Ammon's horn (tissue), 1 donor: ENCODE measurements at regions not wholly inside any gene's neighbourhood (a gene's known extent, or its start where the extent isn't known, plus 50 kb on each side); places are given as distances from the start of the nearest gene placed in this dataset.

ENCODE experiments used
- DNase-seq: peaks from one replicate; pipeline ENCODE4 v3.0.0-alpha.2; 2016; ENCODE audit warnings: low spot score

- DNase-seq, result no peak
Measured at GRCh38 chr4:7127576-7127975, 59.7 kb upstream of the GRPEL1 start.

DNA sequence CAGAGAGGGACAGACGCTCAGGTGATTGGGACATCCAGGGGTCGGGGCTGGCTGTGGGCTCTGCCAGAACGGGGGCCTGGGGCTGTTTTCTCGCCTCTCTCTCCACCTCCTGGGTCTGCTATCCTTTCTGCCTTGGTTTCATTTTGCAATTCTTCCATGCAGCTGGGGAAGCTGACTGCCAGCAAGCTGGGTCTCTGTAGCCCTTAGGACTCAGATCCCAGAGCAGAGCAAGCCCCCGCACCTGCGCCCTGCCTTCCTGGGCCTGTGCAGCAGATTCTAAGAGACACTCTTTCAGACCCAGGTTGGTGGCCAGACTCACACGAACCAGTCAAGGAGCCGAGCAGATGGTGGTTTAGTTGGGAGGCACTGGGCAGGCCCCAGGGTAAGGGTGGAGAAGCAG is 59.1 kb upstream of the GRPEL1 start:
- no peak for DNase-seq

DNA sequence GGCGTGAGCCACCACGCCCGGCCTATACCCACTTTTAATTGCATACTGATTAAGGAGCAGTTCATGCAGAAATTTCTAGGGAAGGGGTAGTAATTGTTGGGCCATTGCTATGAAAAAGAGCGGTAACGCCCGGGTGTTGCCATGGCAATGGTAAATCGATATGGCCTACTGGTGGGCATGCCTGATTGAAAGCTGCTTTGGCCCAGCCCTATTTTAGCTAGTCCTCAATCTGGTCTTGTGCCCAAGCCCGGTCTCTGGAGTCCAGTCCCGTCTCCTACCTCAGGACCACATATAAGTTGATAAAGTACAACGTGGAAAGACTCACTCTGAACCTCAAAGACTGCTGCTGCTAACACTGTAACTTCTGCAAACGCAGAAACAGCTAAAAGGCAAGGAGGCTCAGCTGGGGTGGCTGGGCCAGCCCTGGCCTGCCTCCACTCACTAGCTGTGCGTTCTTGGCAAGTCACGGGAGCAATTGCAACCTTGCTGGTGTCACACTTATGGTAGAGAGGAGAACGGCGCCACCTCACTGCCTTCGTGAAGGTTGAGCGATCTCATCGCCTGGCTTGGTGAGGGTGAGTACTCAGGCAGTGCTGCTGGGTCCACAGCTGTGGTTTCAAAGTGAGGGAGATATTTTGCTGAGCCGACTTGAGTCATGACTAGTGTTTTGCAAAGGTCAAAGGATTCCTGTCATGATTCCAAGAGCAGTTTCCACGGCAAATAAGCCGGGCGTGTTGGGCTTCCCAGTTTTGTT is 57.0 kb upstream of the GRPEL1 start:
- DNase-seq, result no peak

DNA sequence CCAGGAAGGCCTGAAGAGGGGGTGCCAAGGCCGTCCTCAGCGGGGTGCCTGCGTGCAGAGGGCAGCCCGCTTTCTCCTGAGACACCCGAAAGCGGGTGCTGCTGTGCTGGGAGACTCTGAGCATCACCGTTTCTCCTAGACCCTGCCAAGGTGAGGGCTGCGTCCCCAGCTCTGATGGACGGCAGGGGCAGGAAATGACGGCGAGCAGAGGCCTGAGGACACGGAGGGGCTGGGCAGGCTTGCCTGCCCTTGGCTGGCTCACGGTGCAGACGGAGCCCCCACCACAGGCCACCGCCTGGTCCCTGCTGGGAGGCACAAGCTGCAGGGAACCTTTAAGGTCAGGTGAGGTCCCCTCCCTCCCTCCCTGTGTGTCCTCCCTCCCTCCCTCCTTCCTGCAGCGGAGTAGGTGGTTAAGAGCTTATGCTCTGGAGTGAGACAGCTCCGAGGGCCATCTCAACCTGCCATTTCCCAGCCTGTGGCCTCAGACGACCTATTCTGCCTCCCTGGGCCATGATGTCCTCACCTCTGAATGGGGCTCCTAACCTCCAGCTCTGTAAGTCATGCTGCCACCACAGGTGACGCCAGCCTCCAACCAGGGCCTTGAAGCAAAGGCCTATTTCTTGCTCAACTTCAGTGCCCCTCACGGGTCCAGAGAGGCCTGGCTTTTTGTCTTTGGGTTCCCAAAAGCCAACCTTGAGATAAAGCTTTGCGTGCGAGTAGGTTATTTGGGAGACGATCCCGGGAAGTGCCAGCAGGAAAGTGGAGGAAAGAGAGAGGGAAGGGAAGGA is 54.2 kb upstream of the GRPEL1 start:
- DNase-seq, result no peak

- peak; percentile 36 for DNase-seq
Measured at GRCh38 chr4:7121174-7121573, 53.3 kb upstream of the GRPEL1 start.

- no peak for DNase-seq
Measured at GRCh38 chr4:7120341-7120740, 52.5 kb upstream of the GRPEL1 start.

DNA sequence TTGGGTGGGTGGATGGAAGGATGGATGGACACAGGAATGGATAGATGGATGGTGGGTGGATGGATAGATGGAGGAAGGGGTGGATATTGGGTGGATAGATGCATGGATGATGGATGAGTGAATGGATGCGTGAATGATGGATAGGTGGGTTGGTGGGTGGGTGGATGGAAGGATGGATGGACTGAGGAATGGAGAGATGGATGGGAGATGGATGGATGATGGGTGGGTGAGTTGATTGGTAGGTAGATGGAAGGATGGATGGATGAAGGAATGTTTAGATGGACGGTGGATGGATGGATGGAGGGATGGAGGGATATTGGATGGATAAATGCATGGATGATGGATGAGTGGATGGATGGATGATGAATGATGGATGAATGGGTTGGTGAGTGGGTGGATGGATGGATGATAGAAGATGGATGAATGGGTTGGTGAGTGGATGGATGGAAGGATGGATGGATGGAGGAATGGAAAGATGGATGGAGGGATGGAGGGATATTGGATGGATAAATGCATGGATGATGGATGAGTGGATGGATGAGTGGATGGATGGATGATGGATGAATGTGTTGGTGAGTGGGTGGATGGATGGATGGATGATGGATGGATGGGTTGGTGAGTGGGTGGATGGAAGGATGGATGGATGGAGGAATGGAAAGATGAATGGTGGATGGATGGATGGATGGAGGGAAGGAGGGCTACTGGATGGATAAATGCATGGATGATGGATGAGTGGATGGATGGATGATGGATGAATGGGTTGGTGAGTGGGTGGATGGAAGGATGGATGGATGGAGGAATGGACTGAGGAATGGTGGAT is 50.4 kb upstream of the GRPEL1 start:
- no peak for DNase-seq
